H9 (cell line): ENCODE measurements at regions not wholly inside any gene's neighbourhood (a gene's known extent, or its start where the extent isn't known, plus 50 kb on each side); places are given as distances from the start of the nearest gene placed in this dataset.

Experiments
- DNase-seq: peaks from one replicate; pipeline ENCODE4 v3.0.0-alpha.2; 2017
- H2AFZ ChIP-seq: one replicate; pipeline ENCODE4 v1.6.1; 2013; ENCODE audit warnings: mild to moderate bottlenecking, low read length, control low read depth, moderate library complexity
- H2AK5ac ChIP-seq: 2 replicates; pipeline ENCODE4 v1.6.1; 2013; ENCODE audit warnings: low read length, control low read depth, mixed read lengths; ENCODE audit not compliant: insufficient read length
- H2BK120ac ChIP-seq: one replicate; pipeline ENCODE4 v1.6.1; 2013; ENCODE audit warnings: low read depth, mild to moderate bottlenecking, low read length, control low read depth, inconsistent platforms; ENCODE audit not compliant: poor library complexity, severe bottlenecking
- H2BK12ac ChIP-seq: 2 replicates; pipeline ENCODE4 v1.6.1; 2013; ENCODE audit warnings: low read length, control low read depth, mixed read lengths, low read depth; ENCODE audit not compliant: insufficient read length
- H2BK15ac ChIP-seq: 2 replicates; pipeline ENCODE4 v1.6.1; 2013; ENCODE audit warnings: low read depth, low read length, control low read depth
- H2BK20ac ChIP-seq: one replicate; pipeline ENCODE4 v1.6.1; 2013; ENCODE audit warnings: low read depth, mild to moderate bottlenecking, low read length, control low read depth, inconsistent platforms; ENCODE audit not compliant: poor library complexity, severe bottlenecking
- H2BK5ac ChIP-seq: 2 replicates; pipeline ENCODE4 v1.6.1; 2013; ENCODE audit warnings: low read length, control low read depth, mixed read lengths; ENCODE audit not compliant: insufficient read length
- H3K14ac ChIP-seq: 2 replicates; pipeline ENCODE4 v1.6.1; 2013; ENCODE audit warnings: low read length, control low read depth; ENCODE audit not compliant: insufficient read depth
- H3K18ac ChIP-seq: 2 replicates; pipeline ENCODE4 v1.6.1; 2013; ENCODE audit warnings: low read depth, mild to moderate bottlenecking, mixed read lengths, low read length, control low read depth; ENCODE audit not compliant: insufficient read length
- H3K23ac ChIP-seq: 2 replicates; pipeline ENCODE4 v1.6.1; 2013; ENCODE audit warnings: low read length, control low read depth, mixed read lengths, low read depth; ENCODE audit not compliant: insufficient read length
- H3K23me2 ChIP-seq: 2 replicates; pipeline ENCODE4 v1.6.1; 2013; ENCODE audit warnings: low read depth, mild to moderate bottlenecking, mixed read lengths, low read length, control low read depth; ENCODE audit not compliant: insufficient read length, poor library complexity, severe bottlenecking
- H3K27ac ChIP-seq: 2 replicates; pipeline ENCODE4 v1.5.1; 2013; ENCODE audit warnings: low read length, control low read depth, mixed read lengths, low read depth; ENCODE audit not compliant: insufficient read length
- H3K27me3 ChIP-seq: 2 replicates; pipeline ENCODE4 v1.6.1; 2013; ENCODE audit warnings: low read length, control low read depth, inconsistent platforms; ENCODE audit not compliant: insufficient read depth
- H3K4ac ChIP-seq: 2 replicates; pipeline ENCODE4 v1.6.1; 2013; ENCODE audit warnings: low read depth, mild to moderate bottlenecking, control low read depth, inconsistent platforms, low read length, moderate library complexity
- H3K4me1 ChIP-seq: 2 replicates; pipeline ENCODE4 v1.6.1; 2013; ENCODE audit warnings: low read length, control low read depth, inconsistent platforms; ENCODE audit not compliant: insufficient read depth
- H3K4me2 ChIP-seq: 2 replicates; pipeline ENCODE4 v1.6.1; 2013; ENCODE audit warnings: low read length, control low read depth, mixed read lengths; ENCODE audit not compliant: insufficient read length, insufficient read depth
- H3K56ac ChIP-seq: 2 replicates; pipeline ENCODE4 v1.6.1; 2013; ENCODE audit warnings: low read depth, mild to moderate bottlenecking, mixed read lengths, low read length, control low read depth; ENCODE audit not compliant: insufficient read length
- H3K79me1 ChIP-seq: 2 replicates; pipeline ENCODE4 v1.6.1; 2013; ENCODE audit warnings: low read depth, mild to moderate bottlenecking, moderate library complexity, low read length, control low read depth, inconsistent platforms; ENCODE audit not compliant: insufficient read depth, poor library complexity, severe bottlenecking
- H3K79me2 ChIP-seq: 2 replicates; pipeline ENCODE4 v1.6.1; 2013; ENCODE audit warnings: low read length, control low read depth, inconsistent platforms; ENCODE audit not compliant: insufficient read depth
- H3K9ac ChIP-seq: 2 replicates; pipeline ENCODE4 v1.6.1; 2013; ENCODE audit warnings: low read length, control low read depth, mixed read lengths; ENCODE audit not compliant: insufficient read length; ENCODE audit errors: extremely low read depth
- H3K9me3 ChIP-seq: one replicate; pipeline ENCODE4 v1.6.1; 2013; ENCODE audit warnings: low read depth, low read length, inconsistent platforms; ENCODE audit not compliant: control insufficient read depth
- H3T11ph ChIP-seq: one replicate; pipeline ENCODE4 v1.6.1; 2013; ENCODE audit warnings: mild to moderate bottlenecking, low read length, control low read depth, inconsistent platforms
- H4K20me1 ChIP-seq: one replicate; pipeline ENCODE4 v1.6.1; 2013; ENCODE audit not compliant: control insufficient read depth, insufficient read length, insufficient read depth
- H4K5ac ChIP-seq: 2 replicates; pipeline ENCODE4 v1.6.1; 2013; ENCODE audit warnings: low read depth, mild to moderate bottlenecking, mixed read lengths, low read length, control low read depth; ENCODE audit not compliant: insufficient read length
- H4K8ac ChIP-seq: replicated peaks from 2 replicates; pipeline ENCODE4 v1.6.1; 2013; ENCODE audit warnings: low read length, control low read depth, mixed read lengths, low read depth; ENCODE audit not compliant: insufficient read length
- H4K91ac ChIP-seq: 2 replicates; pipeline ENCODE4 v1.6.1; 2013; ENCODE audit warnings: low read depth, mild to moderate bottlenecking, moderate library complexity, mixed read lengths, low read length, control low read depth; ENCODE audit not compliant: insufficient read length
- H3K27ac Mint-ChIP-seq, 3 experiments: 2 replicates in 2 of 3; 3 replicates in 1 of 3; pipeline ENCODE4 v1.8.0; 2020 to 2021; ENCODE audit warnings: mixed read lengths in 3 of 3, mild to moderate bottlenecking in 1 of 3, moderate library complexity in 1 of 3
- H3K27me3 Mint-ChIP-seq: 2 replicates; pipeline ENCODE4 v1.8.0; 2021; ENCODE audit warnings: low read depth, mild to moderate bottlenecking, moderate library complexity, mixed read lengths
- H3K36me3 Mint-ChIP-seq, 3 experiments: 2 replicates in 2 of 3; 3 replicates in 1 of 3; pipeline ENCODE4 v1.8.0; 2020 to 2021; ENCODE audit warnings: low read depth in 3 of 3, mixed read lengths in 3 of 3; ENCODE audit not compliant: insufficient read depth in 1 of 3
- H3K4me1 Mint-ChIP-seq, 2 experiments: 2 replicates each; pipeline ENCODE4 v1.8.0; 2020; ENCODE audit warnings: mixed read lengths in 2 of 2
- H3K4me3 Mint-ChIP-seq, 2 experiments: 2 replicates in 1 of 2; 3 replicates in 1 of 2; pipeline ENCODE4 v1.8.0; 2020 to 2021; ENCODE audit warnings: mild to moderate bottlenecking in 2 of 2, mixed read lengths in 2 of 2, moderate library complexity in 1 of 2
- H3K9me3 Mint-ChIP-seq, 2 experiments: 2 replicates in 1 of 2; 3 replicates in 1 of 2; pipeline ENCODE4 v1.8.0; 2020; ENCODE audit warnings: mild to moderate bottlenecking in 2 of 2, mixed read lengths in 2 of 2, moderate library complexity in 1 of 2
- CTCF ChIP-seq: fragments of 200-600 bp; sonication (generic); conservative IDR thresholded peaks from 3 replicates; pipeline ENCODE4 v1.8.0; 2021; ENCODE audit warnings: antibody characterized with exemption, mild to moderate bottlenecking
- WGBS: extraction: QIAGEN DNeasy Blood & Tissue Kit; methylation state at CpG from one replicate; pipeline ENCODE4 v1.1.7; 2013; ENCODE audit warnings: missing lambda C conversion rate, low lambda C conversion rate, mixed read lengths; ENCODE audit not compliant: insufficient read length; ENCODE audit errors: extremely low coverage; 5-methylcytosine and 5-hydroxymethylcytosine counted together

GRCh38 chr19:34601071-34601470, 75.9 kb downstream of the SCGB2B2 start:
- Histone ChIP-seq H3K27ac (no peak overlapping the region), H3K56ac (no peak overlapping the region), H2BK5ac (no peak overlapping the region), H3K9me3 (no peaks in the 10 kb centered on the region), H3K4me1 (no peaks in the 10 kb centered on the region), H4K91ac (no peak overlapping the region), H4K8ac (no peak overlapping the region), H3K79me1 (no peaks in the 10 kb centered on the region), H2BK15ac (no peak overlapping the region), H2BK120ac (no peak overlapping the region), H3K79me2 (no peaks in the 10 kb centered on the region), H3K23ac (no peak overlapping the region), H2BK12ac (no peak overlapping the region), H3T11ph (no peak overlapping the region), H3K27me3 (no peaks in the 10 kb centered on the region), H3K4ac (no peak overlapping the region), H4K5ac (no peak overlapping the region), H4K20me1 (no peaks in the 10 kb centered on the region), H3K18ac (no peak overlapping the region), H3K23me2 (no peaks in the 10 kb centered on the region), H3K9ac (no peak overlapping the region), H3K4me2 (no peak overlapping the region), H2BK20ac (no peak overlapping the region), H2AK5ac (no peak overlapping the region), H2AFZ (no peak overlapping the region), H3K14ac (no peak overlapping the region)
- no peak for DNase-seq
- H3K27me3 Mint-ChIP-seq = peaks cover 1% of the 10 kb centered on the region
- no peaks in the 10 kb centered on the region for H3K4me1 Mint-ChIP-seq
- H3K4me3 Mint-ChIP-seq = no peak overlapping the region; a peak in 1 of 5 replicates
- TF ChIP-seq CTCF = no peak
- H3K9me3 Mint-ChIP-seq = peaks cover 29 to 83% of the 10 kb centered on the region in 2 experiments
- no peak overlapping the region for H3K27ac Mint-ChIP-seq
- WGBS = no CpG with 5 or more reads among the region's 1 CpG
- no peaks in the 10 kb centered on the region; a peak in 2 of 7 replicates for H3K36me3 Mint-ChIP-seq
